ENCODE measurements at regions not wholly inside any gene's neighbourhood (a gene's known extent, or its start where the extent isn't known, plus 50 kb on each side); places are given as distances from the start of the nearest gene placed in this dataset.

DNA sequence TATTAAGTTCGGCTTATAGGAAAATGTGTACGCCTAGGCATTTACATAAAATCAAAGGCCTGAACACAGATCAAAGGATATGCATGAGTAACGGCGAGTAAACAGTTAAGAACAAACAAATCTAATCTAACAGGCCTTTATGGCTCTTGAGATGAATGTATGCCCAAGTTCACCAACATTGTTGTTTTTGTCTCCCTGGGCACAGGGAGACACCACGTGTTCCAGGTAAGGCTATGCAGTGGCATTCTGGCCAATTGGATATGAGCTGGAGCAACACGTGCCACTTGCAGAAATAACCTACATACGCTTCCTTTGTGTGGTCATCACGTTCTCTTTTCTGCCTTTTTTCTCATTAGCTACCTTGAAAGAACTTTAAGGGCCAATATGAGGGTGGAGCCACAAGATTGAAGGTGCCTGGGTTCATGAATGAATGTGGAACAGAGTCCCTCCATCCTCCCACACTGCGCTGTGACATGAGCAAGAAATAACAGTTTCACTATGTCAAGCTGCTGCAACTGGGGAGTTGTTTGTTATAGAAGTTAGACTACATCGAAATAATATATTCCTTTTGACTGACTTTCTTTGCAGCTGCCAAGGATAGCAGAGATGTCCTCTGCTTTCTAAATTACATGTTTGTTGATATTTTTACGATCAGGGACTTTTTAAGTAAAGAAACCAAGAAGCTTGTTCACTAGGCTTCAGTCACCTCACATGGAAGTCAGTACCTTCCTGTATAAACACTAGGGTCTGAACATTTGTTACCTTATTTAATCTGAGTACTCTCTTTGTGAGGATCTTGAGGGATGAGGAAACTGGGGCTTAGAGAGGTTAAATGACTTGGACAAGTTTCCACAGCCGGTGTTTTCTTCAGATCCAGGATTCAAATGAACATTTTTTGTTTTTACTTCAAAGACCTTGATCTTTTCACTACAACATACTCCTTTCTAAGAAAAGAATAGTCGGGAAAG, 427.5 kb upstream of the TBL1XR1 start (continued):
- TF ChIP-seq, protein P1, sequence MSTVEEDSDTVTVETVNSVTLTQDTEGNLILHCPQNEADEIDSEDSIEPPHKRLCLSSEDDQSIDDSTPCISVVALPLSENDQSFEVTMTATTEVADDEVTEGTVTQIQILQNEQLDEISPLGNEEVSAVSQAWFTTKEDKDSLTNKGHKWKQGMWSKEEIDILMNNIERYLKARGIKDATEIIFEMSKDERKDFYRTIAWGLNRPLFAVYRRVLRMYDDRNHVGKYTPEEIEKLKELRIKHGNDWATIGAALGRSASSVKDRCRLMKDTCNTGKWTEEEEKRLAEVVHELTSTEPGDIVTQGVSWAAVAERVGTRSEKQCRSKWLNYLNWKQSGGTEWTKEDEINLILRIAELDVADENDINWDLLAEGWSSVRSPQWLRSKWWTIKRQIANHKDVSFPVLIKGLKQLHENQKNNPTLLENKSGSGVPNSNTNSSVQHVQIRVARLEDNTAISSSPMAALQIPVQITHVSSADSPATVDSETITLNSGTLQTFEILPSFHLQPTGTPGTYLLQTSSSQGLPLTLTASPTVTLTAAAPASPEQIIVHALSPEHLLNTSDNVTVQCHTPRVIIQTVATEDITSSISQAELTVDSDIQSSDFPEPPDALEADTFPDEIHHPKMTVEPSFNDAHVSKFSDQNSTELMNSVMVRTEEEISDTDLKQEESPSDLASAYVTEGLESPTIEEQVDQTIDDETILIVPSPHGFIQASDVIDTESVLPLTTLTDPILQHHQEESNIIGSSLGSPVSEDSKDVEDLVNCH (CRISPR knock-in tag; IDR thresholded peaks at IDR 0.05): no peak
- TF ChIP-seq ZNF530 (CRISPR knock-in tag; IDR thresholded peaks at IDR 0.05; ENCODE audit: low read depth): no peak
- TF ChIP-seq, protein P2, sequence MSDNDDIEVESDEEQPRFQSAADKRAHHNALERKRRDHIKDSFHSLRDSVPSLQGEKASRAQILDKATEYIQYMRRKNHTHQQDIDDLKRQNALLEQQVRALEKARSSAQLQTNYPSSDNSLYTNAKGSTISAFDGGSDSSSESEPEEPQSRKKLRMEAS (IDR thresholded peaks at IDR 0.05): peak; percentile 66; the same call in 1 of the 2 replicates
- TF ChIP-seq, protein P3, sequence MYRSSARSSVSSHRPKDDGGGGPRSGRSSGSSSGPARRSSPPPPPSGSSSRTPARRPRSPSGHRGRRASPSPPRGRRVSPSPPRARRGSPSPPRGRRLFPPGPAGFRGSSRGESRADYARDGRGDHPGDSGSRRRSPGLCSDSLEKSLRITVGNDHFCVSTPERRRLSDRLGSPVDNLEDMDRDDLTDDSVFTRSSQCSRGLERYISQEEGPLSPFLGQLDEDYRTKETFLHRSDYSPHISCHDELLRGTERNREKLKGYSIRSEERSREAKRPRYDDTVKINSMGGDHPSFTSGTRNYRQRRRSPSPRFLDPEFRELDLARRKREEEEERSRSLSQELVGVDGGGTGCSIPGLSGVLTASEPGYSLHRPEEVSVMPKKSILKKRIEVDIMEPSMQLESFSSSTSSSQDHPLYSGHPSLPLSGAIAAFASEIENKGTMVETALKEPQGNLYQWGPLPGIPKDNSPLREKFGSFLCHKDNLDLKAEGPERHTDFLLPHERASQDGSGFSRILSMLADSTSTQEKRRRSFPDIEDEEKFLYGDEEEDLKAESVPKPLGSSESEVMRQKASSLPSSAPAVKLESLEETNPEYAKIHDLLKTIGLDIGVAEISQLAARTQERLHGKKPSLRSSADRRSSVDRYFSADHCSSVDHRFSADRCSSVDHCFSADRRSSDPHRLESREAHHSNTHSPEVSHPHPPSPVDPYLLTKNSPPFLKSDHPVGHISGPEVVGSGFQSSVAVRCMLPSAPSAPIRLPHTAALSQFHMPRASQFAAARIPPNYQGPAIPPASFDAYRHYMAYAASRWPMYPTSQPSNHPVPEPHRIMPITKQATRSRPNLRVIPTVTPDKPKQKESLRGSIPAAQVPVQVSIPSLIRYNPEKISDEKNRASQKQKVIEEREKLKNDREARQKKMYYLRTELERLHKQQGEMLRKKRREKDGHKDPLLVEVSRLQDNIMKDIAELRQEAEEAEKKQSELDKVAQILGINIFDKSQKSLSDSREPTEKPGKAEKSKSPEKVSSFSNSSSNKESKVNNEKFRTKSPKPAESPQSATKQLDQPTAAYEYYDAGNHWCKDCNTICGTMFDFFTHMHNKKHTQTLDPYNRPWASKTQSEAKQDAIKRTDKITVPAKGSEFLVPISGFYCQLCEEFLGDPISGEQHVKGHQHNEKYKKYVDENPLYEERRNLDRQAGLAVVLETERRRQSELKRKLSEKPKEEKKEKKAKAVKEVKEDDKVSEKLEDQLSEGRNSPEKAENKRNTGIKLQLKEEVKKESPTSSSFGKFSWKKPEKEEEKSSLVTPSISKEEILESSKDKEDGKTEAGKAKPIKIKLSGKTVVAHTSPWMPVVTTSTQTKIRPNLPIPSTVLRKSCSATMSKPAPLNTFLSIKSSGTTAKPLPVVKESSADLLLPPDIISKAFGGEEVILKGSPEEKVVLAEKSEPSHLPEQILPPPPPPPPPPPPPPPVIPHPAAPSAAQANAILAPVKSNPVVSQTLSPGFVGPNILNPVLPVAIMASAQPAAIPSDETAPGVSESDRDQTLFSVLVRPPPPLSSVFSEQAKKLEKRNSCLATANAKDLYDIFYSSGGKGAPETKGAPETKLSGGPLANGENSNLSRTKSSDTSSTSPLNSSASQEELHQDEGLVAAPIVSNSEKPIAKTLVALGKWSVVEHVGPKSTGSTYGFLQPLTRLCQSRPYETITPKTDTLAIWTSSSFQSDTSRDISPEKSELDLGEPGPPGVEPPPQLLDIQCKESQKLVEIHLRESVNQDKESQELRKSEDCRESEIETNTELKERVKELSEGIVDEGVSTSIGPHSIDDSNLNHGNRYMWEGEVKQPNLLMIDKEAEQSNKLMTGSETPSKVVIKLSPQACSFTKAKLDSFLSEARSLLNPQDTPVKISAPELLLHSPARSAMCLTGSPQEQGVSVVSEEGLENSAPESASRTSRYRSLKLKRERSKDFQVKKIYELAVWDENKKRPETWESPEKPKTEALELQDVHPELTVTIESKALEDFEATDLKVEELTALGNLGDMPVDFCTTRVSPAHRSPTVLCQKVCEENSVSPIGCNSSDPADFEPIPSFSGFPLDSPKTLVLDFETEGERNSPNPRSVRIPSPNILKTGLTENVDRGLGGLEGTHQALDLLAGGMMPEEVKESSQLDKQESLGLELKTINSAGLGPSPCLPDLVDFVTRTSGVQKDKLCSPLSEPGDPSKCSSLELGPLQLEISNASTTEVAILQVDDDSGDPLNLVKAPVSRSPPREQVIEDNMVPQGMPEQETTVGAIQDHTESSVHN (CRISPR knock-in tag; IDR thresholded peaks at IDR 0.05): no peak
- 0 out of 2 replicates have a peak, but pooled peaks have one; percentile 5 for TF ChIP-seq FOXA3 (CRISPR knock-in tag; IDR thresholded peaks at IDR 0.05)
- no peak for TF ChIP-seq HOXA7 (CRISPR knock-in tag; IDR thresholded peaks at IDR 0.05)
- TF ChIP-seq, protein P4, sequence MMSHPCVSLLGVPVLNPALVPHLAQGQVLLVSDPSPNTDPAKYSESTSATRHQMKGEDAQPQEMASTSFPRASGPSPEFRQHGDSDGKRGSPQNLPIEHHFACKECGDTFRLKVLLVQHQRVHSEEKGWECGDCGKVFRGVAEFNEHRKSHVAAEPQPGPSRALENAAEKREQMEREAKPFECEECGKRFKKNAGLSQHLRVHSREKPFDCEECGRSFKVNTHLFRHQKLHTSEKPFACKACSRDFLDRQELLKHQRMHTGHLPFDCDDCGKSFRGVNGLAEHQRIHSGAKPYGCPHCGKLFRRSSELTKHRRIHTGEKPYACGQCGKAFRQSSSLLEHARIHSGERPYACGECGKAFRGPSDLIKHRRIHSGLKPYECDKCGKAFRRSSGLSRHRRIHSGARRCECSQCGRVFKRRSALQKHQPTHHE (CRISPR knock-in tag; IDR thresholded peaks at IDR 0.05; ENCODE audit: borderline replicate concordance): no peak
- no peak for TF ChIP-seq ZNF720 (CRISPR knock-in tag; IDR thresholded peaks at IDR 0.05)
- no peak for TF ChIP-seq TOE1 (CRISPR knock-in tag; IDR thresholded peaks at IDR 0.05)
- TF ChIP-seq SUZ12 (IDR thresholded peaks at IDR 0.05; ENCODE audit: low read depth, low read length): no peak
- TF ChIP-seq, protein P5, sequence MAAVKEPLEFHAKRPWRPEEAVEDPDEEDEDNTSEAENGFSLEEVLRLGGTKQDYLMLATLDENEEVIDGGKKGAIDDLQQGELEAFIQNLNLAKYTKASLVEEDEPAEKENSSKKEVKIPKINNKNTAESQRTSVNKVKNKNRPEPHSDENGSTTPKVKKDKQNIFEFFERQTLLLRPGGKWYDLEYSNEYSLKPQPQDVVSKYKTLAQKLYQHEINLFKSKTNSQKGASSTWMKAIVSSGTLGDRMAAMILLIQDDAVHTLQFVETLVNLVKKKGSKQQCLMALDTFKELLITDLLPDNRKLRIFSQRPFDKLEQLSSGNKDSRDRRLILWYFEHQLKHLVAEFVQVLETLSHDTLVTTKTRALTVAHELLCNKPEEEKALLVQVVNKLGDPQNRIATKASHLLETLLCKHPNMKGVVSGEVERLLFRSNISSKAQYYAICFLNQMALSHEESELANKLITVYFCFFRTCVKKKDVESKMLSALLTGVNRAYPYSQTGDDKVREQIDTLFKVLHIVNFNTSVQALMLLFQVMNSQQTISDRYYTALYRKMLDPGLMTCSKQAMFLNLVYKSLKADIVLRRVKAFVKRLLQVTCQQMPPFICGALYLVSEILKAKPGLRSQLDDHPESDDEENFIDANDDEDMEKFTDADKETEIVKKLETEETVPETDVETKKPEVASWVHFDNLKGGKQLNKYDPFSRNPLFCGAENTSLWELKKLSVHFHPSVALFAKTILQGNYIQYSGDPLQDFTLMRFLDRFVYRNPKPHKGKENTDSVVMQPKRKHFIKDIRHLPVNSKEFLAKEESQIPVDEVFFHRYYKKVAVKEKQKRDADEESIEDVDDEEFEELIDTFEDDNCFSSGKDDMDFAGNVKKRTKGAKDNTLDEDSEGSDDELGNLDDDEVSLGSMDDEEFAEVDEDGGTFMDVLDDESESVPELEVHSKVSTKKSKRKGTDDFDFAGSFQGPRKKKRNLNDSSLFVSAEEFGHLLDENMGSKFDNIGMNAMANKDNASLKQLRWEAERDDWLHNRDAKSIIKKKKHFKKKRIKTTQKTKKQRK (IDR thresholded peaks at IDR 0.05; ENCODE audit: low read length): no peak
- no peak for TF ChIP-seq NKX3-1 (CRISPR knock-in tag; IDR thresholded peaks at IDR 0.05)
